LNCaP clone FGC (cell line): ENCODE measurements at regions not wholly inside any gene's neighbourhood (a gene's known extent, or its start where the extent isn't known, plus 50 kb on each side); places are given as distances from the start of the nearest gene placed in this dataset.
A peak's percentile ranks its signal among the peaks of the same experiment; 100 is the strongest.

Experiments used
- DNase-seq: peaks from one replicate; pipeline ENCODE4 v3.0.0-alpha.2; 2011; ENCODE audit warnings: low read depth
- H3K4me3 ChIP-seq: 2 replicates; pipeline ENCODE4 v1.5.1; 2011; ENCODE audit warnings: mild to moderate bottlenecking, low read depth, low read length, control low read depth
- TF ChIP-seq, protein P1 (sequence below): IDR thresholded peaks from 2 replicates; pipeline ENCODE4 v1.5.1; 2012; ENCODE audit warnings: mild to moderate bottlenecking; ENCODE audit not compliant: control insufficient read depth, insufficient read depth; ENCODE audit errors: extremely low read depth

DNA sequence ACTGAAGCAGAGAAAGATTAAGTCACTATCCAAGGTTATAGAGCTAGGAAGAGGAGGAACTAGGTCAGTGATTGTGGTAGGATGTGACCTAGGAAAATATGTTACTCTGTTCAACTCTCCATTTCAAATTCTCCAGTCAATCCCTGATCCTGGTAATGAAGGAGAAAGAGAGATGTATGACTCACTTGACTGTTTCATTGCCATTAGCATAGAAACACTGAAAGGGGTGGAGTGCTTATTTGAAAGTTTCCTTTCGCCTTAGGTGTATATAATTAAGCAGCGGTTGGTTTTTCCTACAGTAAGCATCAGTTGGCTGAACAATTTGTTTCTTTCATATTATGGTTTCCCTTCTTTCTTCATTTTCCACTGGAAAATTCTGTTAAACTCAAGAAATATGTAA, 198.1 kb upstream of the CSNK1A1L start:
- TF ChIP-seq, protein P1, sequence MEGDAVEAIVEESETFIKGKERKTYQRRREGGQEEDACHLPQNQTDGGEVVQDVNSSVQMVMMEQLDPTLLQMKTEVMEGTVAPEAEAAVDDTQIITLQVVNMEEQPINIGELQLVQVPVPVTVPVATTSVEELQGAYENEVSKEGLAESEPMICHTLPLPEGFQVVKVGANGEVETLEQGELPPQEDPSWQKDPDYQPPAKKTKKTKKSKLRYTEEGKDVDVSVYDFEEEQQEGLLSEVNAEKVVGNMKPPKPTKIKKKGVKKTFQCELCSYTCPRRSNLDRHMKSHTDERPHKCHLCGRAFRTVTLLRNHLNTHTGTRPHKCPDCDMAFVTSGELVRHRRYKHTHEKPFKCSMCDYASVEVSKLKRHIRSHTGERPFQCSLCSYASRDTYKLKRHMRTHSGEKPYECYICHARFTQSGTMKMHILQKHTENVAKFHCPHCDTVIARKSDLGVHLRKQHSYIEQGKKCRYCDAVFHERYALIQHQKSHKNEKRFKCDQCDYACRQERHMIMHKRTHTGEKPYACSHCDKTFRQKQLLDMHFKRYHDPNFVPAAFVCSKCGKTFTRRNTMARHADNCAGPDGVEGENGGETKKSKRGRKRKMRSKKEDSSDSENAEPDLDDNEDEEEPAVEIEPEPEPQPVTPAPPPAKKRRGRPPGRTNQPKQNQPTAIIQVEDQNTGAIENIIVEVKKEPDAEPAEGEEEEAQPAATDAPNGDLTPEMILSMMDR = no peak
- no peak overlapping the region for H3K4me3 ChIP-seq
- no peak for DNase-seq

DNA sequence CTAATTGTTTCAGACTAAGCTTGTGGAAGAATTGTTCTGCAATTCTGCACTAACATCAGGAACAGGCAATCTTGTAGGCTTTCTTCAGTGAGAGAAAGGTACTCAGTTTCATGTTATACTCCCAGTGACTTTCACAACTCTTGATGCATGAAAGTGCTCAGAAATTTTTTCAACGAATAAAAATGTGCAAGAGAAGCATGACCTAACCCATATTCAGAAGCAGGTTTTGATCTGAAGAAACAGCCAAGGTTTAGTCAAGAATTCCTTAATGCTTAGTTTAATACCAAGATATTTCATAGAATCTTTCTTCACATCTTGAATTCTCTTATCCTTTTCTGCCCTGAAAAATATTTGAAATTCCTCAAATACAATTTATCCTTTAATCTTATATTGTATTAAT, 197.2 kb upstream of the CSNK1A1L start:
- TF ChIP-seq, protein P1 = no peak
- DNase-seq = no peak
- H3K4me3 ChIP-seq = no peak overlapping the region

DNA sequence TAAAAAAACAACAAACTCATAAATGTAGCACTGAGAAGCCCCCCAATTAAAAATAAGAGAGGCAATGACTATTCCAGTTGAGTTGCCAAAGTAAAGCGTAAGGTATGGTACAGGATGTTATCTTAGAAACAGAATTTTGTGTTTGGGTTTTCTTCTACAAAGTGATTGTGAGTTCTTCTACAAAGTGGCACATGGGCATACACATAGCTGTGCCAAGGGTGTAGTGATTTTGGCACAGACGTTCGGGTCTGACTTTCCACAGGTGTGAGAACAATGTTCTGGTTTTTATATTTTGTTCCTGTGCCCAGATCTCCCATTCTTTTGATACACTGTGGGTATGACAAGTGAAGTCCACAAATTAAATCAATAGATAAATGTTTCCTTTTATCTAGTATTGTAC, 190.1 kb upstream of the CSNK1A1L start:
- H3K4me3 ChIP-seq = no peak overlapping the region
- no peak for DNase-seq
- TF ChIP-seq, protein P1 = no peak

DNA sequence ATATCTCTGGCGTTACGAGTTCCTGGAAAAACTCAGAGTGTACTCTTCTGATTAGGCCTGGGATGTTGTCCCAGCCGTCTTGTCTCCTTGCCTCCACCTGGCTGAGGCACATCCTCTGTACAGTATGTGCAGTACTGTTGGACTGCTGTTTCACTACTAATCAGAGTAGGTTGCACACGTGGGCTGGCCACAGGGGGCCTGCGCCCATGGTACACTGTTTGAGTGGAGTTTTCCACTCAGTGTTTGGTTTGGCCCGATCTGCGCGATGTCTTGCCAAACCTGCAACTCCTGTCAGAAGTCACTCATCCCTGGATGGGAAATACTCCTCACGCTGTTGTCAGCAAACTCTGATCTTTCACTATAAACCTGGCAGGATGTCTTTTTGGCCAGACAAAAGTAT, 189.6 kb upstream of the CSNK1A1L start:
- DNase-seq = peak; percentile 11
- no peak overlapping the region for H3K4me3 ChIP-seq
- TF ChIP-seq, protein P1 = no peak

DNA sequence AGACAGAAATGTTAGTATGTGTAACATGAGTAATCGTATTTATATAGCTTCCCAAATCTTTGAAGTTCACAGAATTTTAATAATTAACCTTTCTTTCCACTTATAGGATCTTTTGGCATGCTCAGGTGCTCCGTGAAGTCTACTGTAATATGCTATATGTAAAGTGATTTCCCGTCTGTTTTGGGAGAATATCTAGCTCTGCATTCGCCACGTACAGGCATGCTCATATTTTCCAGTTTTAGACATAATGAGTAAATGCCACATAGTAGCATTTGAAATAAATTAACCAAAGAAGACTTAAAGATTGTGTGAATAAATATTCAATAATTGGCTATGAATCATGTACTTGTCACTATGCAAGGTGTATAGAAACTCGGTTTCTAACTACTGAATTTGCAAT, 189.0 kb upstream of the CSNK1A1L start:
- no peak for DNase-seq
- H3K4me3 ChIP-seq = no peak overlapping the region
- TF ChIP-seq, protein P1 = no peak

DNA sequence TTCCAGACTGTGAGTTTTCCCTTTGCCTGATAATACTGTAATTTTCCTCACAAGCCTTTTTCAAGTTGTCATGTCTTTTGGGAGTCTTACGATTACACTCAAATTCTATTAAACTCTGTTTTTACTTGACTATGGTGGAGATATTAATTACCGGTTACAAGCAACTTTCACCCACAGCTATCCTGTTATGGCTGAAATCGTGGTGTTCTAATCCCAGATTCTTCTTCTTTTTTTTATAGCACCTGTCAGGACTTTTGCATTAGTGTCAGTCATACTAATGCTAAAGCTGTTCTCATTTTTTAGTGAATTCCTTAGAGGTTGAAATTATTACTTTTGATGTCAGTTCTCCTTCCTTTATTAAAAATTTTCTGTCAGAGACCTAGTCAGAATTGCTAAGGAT, 187.8 kb upstream of the CSNK1A1L start:
- TF ChIP-seq, protein P1 = no peak
- no peak for DNase-seq
- H3K4me3 ChIP-seq = no peak overlapping the region

DNA sequence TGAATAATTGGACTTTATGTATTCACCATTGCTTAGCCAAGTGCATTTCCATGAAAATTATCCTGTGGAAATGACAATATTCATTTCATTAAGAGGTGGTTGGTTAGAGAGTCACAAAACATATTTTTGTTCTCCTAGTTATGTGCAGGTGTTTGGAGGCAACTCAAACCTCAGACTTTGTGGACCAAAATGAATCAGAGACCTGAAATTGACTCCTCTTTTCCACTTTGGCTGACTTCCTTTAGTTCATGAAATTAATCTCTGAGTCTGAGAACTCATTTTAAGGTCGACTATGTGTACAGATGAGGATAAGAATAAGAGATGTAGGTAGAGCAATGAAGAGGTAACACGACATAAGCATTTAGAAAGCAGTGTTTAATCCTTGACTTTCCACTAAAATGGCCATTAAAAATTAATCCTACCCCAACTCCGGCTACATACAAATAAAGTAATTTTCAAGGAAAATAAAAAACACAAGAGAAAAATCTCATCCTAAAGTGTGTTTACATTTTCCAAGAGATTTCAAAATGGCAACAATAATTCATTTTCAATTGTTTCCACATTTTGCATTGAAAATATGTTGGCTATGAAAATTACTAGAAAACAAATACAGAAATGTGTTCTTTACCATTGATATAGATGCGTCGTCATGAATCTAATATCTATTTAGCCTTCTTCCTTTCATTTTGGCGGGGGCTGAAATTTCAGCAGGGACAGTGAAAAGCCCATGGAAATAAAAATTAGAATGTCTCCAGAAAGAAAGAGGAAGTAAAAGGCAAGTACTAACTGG, 185.4 kb upstream of the CSNK1A1L start:
- no peak for DNase-seq
- H3K4me3 ChIP-seq = no peak overlapping the region
- TF ChIP-seq, protein P1 = no peak
